ENCODE measurements at regions not wholly inside any gene's neighbourhood (a gene's known extent, or its start where the extent isn't known, plus 50 kb on each side); places are given as distances from the start of the nearest gene placed in this dataset.
"Not testable (repeated sequence)": the region's sequence is repeated elsewhere in the genome, so short reads cannot be mapped to it uniquely, and the experiment has no call there.

- TF ChIP-seq EZH2phosphoT487 (IDR thresholded peaks at IDR 0.05; ENCODE audit: low read depth); CTCF (IDR thresholded peaks at IDR 0.05; ENCODE audit: low read depth, low read length): not testable (repeated sequence)
Measured at GRCh38 chr12:124467549-124467948, 99.9 kb downstream of the NCOR2 start.

Data from OCI-LY3 (cell line).